ENCODE measurements at regions not wholly inside any gene's neighbourhood (a gene's known extent, or its start where the extent isn't known, plus 50 kb on each side); places are given as distances from the start of the nearest gene placed in this dataset.

- TF ChIP-seq IRF2 (CRISPR knock-in tag; IDR thresholded peaks at IDR 0.05; ENCODE audit: borderline replicate concordance, low read depth) (no peak), CTCF (IDR thresholded peaks at IDR 0.05) (no peak), ZBTB43 (CRISPR knock-in tag; IDR thresholded peaks at IDR 0.05) (no peak), SP1 (CRISPR knock-in tag; conservative IDR thresholded peaks at IDR 0.05) (no peak), CREB1 (CRISPR knock-in tag; IDR thresholded peaks at IDR 0.05) (no peak), SMAD3 (CRISPR knock-in tag; IDR thresholded peaks at IDR 0.05; ENCODE audit: borderline replicate concordance) (no peak), GABPB1 (CRISPR knock-in tag; IDR thresholded peaks at IDR 0.05) (no peak), TP53 (CRISPR knock-in tag; IDR thresholded peaks at IDR 0.05) (no peak), ZNF121 (CRISPR knock-in tag; IDR thresholded peaks at IDR 0.05) (no peak)
Measured at GRCh38 chr13:107091428-107091827, 523.5 kb upstream of the ARGLU1 start.
